Nucleus accumbens (tissue), 56 donors: ENCODE measurements at regions not wholly inside any gene's neighbourhood (a gene's known extent, or its start where the extent isn't known, plus 50 kb on each side); places are given as distances from the start of the nearest gene placed in this dataset.
"Not testable (repeated sequence)": the region's sequence is repeated elsewhere in the genome, so short reads cannot be mapped to it uniquely, and the experiment has no call there.

ENCODE experiments used
- DNase-seq, 56 donors: peaks; one replicate each; lab custom pipeline; 2025; lab: John Stamatoyannopoulos, UW

GRCh38 chr4:62490635-62491034 lies 1290.5 kb downstream of the ADGRL3 start:
- DNase-seq: no peak

DNA sequence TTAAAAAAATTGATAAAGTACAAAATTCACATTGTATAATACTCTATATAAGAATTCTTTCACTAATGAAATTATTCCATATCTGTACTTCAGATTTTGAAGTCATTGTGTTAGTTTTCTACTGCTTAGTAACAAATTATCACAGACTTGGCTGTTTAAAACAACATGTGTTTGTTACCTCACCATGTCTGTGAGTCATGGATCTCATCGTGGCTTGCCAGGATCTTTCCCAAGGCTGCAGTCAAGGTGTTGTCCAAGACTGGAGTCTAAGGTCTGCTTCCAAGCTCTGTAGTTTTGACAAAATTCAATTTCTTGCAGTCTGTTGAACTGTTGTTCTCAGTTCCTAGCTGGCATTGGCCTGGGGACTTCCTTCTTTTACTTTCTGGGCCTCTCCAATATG lies 1286.9 kb downstream of the ADGRL3 start:
- no peak for DNase-seq

DNA sequence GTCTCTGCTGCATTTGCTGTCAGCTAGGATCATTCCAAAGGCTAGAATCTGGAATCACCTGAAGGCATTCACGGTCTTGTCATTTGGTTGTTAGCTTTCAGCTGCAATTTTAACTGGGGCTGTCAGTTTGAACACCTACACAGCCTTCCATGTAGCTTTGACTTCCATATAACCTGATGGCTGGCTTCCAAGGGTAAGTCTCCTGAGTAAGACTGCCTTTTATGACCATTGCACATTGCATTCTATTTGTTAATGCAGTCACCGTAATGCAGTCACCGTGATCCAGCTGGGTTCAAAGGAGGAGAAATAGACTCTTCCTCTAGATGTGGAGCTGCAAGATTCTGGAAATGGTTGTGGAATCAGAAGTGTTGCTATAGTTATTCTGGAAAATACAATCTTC lies 1284.2 kb downstream of the ADGRL3 start:
- DNase-seq: no peak

DNA sequence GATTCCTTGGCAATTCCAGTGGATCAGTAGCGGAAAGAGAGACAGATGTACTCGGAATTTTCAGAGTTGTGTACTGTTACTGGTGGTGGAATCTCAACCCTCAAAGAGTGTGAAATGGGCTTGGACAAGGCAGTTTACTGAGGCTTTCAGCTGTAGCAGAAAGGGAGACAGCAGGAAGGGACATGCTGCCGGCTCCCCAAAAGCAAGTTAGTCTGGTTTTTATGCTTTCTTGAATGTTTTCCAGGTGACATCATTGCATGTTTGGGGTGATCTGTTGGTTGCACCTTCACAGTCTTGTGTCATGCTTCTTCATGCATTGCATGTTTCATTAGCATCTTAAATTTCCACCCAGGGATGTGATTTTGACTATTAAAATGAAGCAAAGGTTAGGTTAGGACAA lies 1282.2 kb downstream of the ADGRL3 start:
- DNase-seq: no peak

DNA sequence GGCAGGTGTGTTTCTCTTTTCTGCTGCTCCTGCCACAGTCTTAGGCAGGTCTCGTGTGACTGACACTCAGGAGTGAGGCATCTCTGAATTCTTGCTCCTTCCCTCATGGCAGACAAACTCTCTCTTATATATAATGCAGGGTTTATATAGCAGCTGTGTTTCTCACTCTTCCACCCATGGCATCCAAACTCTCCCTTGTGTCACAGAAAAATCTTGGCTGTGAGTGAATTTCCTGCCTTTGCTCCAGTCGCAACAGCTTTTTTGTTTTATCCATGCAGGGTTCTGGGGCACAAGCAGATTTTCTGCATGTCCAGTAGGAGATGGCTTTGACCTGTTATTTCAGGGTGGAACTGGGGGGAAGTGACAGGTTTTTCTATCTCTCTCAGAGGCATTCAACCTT lies 1275.5 kb downstream of the ADGRL3 start:
- no peak for DNase-seq

GRCh38 chr4:62474802-62475201 lies 1274.7 kb downstream of the ADGRL3 start:
- no peak for DNase-seq

- DNase-seq: no peak
Measured at GRCh38 chr4:62471021-62471420, 1270.9 kb downstream of the ADGRL3 start.

DNA sequence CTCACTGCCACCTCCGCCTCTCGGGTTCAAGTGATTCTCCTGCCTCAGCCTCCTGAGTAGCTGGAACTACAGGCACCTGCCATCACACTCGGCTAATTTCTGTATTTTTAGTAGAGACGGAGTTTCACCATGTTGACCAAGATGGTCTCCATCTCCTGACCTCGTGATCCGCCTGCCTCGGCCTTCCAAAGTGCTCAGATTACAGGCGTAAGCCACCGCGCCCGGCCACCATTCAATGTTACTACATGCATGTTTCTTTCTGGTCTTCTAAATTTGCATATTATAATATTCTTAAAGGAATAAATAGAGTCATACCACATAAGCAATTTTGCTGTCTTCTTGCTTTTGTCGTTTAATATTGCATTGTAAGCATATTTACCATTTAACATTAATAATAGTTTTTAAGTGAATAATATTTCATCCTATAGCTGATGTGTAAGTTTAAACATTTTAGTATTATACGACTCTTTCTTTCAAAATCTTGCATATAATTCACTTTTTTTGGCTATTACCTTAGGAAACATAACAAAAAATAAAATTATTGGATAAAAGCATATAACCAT lies 1270.4 kb downstream of the ADGRL3 start:
- DNase-seq: no peak

DNA sequence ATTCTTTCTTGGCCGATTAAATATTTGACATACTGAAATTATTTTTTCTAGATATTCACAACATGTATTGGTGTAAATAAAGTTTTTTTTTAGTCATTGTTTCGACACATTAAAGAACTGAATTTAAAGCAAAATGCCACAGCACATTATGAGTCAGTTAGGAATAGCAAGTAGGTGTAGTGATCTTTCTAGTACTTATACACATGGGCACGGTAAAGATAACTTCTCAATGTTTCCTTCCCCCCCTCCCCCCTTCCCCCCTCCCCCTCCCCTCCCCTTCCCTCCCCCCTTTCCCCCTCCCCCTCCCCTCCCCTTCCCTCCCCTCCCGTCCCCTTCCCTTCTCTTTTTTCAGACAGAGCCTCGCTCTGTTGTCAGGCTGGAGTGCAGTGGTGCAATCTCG lies 1269.9 kb downstream of the ADGRL3 start:
- DNase-seq: no peak

- no peak for DNase-seq
Measured at GRCh38 chr4:62461961-62462360, 1261.8 kb downstream of the ADGRL3 start.

- DNase-seq: no peak
Measured at GRCh38 chr4:62460329-62460728, 1260.2 kb downstream of the ADGRL3 start.

GRCh38 chr4:62457356-62457755 lies 1257.2 kb downstream of the ADGRL3 start:
- DNase-seq: no peak

DNA sequence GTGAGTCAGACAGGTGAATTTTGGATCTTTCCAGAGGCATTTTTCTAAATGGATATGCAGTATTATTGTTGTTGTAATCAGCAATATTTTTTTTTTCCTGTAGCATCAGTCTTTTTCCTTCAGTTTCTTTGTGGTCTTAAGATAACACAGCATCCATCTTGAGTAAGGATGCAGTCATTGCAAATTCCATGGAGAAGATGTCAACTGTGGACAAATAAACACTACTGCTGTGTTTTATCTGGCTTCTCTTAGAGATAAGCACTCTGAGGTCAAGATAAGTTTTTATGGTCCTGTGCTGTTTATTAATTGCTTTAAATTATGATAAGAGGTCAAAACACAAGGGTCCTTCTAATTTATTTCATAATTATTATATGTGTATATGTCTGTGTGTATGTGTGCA lies 1255.7 kb downstream of the ADGRL3 start:
- no peak for DNase-seq

DNA sequence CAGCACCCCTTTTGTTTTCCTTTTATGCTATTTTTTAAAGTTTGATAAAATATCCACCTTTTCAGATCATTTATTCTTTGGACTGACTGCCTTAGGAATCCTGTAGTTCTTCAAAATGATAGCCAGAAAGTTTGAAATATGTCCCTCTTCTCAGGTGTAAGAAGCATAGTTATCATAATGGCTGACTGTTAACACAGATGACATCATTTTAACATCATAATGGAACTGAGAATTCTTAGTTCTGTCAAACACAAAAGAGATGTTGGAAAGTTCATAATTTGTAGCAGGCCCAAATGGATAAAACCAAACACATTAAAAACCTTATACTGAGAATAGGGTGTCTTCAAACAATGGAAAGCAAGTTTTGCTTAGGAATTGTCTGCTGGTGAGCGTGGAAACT lies 1254.4 kb downstream of the ADGRL3 start:
- DNase-seq: no peak

- no peak for DNase-seq
Measured at GRCh38 chr4:62450740-62451139, 1250.6 kb downstream of the ADGRL3 start.

- DNase-seq: no peak
Measured at GRCh38 chr4:62449538-62449937, 1249.4 kb downstream of the ADGRL3 start.

DNA sequence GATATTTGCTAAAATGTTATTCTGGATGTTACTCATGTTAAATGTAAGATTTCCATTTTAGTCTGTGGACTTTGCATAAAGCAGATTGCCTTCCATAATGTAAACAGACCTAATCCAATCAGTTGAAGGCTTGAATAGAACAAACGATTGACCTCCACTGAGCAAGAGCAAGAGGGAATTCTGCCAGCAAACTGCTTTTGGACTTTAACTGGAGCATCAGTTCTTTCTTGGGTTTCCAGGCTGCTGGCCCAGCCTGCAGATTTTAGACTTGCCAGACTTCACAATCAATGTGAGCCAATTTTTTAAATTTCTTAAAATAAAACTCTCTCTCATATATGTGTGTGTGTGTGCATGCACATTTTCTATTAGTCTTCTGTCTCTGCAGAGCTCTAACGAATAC lies 1248.8 kb downstream of the ADGRL3 start:
- DNase-seq: no peak

GRCh38 chr4:62439051-62439450 lies 1238.9 kb downstream of the ADGRL3 start:
- no peak for DNase-seq

GRCh38 chr4:62434921-62435320 lies 1234.8 kb downstream of the ADGRL3 start:
- DNase-seq: no peak

GRCh38 chr4:62431513-62432231 lies 1231.5 kb downstream of the ADGRL3 start:
- DNase-seq: not testable (repeated sequence)

DNA sequence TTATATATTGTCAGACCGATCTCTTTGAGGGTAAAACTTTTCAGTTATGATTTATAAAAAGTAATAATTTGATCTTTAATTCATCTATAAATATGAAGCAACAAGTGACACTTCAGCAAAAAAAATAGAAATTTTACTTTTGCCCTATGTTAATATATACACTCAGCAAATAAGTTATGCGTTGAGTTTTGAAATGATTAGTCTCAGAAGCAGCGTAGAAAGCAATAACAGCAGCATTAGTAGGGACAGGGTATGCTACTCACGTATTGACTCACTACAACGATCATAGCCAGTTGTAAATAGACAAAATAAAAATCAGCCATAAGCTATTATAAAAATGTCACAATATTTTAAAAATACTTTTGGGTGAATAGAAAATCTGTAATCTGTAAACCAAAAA lies 1229.2 kb downstream of the ADGRL3 start:
- DNase-seq: no peak

GRCh38 chr4:62415256-62415655 lies 1215.1 kb downstream of the ADGRL3 start:
- DNase-seq: no peak

DNA sequence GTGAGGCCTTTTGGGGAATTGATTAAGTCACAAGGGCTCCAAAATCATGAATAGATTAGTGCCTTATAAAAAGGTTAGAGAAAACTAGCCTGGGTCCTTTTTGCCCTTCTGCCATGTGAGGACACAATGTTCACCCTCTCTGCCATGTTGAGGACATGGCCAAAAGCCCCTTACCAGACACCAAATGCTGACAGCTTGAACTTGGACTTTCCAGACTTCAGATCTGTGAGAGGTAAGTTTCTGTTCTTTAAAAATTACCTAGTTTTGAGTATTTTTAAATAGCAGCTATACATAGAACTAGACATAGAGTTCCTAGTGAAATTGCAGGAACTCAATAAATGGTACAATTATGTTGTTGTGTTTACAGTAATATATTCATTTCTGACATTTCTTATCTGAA lies 1214.4 kb downstream of the ADGRL3 start:
- no peak for DNase-seq
